MCF 10A (cell line): ENCODE measurements at regions not wholly inside any gene's neighbourhood (a gene's known extent, or its start where the extent isn't known, plus 50 kb on each side); places are given as distances from the start of the nearest gene placed in this dataset.
"Not testable (repeated sequence)": the region's sequence is repeated elsewhere in the genome, so short reads cannot be mapped to it uniquely, and the experiment has no call there.

Experiments
- BruUV-seq: library from RNA; stranded (reverse); fragments of 400-500 nt; replicated peaks from 2 replicates; lab custom pipeline; 2021; lab: Mats Ljungman, UMichigan
- CTCF ChIA-PET: fragments of 300-600 bp; sonication (Branson Sonifier 250); formaldehyde crosslinking; extraction: SDS; loops from one replicate; lab custom pipeline; 2021; ENCODE audit warnings: antibody characterized with exemption, inconsistent platforms; lab: Yijun Ruan, JAX
- POLR2A ChIA-PET: fragments of 300-600, 350-650 bp; sonication (Branson Sonifier 250); formaldehyde crosslinking; extraction: SDS; loops from one replicate; lab custom pipeline; 2020; ENCODE audit warnings: antibody characterized with exemption, inconsistent platforms; lab: Yijun Ruan, JAX
- DNase-seq: peaks from one replicate; pipeline ENCODE4 v3.0.0-alpha.2; 2018; ENCODE audit not compliant: unreplicated experiment
- H3K27ac Mint-ChIP-seq: one replicate; pipeline ENCODE4 v1.8.0; 2022; ENCODE audit warnings: mild to moderate bottlenecking, low read depth, mixed read lengths; ENCODE audit not compliant: unreplicated experiment
- H3K27me3 Mint-ChIP-seq: one replicate; pipeline ENCODE4 v1.8.0; 2022; ENCODE audit warnings: mixed read lengths; ENCODE audit not compliant: insufficient read depth, unreplicated experiment
- H3K36me3 Mint-ChIP-seq: one replicate; pipeline ENCODE4 v1.8.0; 2022; ENCODE audit warnings: mild to moderate bottlenecking, moderate library complexity, mixed read lengths; ENCODE audit not compliant: insufficient read depth, unreplicated experiment
- H3K4me1 Mint-ChIP-seq: one replicate; pipeline ENCODE4 v1.8.0; 2022; ENCODE audit warnings: mixed read lengths; ENCODE audit not compliant: insufficient read depth, unreplicated experiment
- H3K4me3 Mint-ChIP-seq: one replicate; pipeline ENCODE4 v1.8.0; 2022; ENCODE audit warnings: mild to moderate bottlenecking, moderate library complexity, mixed read lengths; ENCODE audit not compliant: unreplicated experiment
- H3K9me3 Mint-ChIP-seq: one replicate; pipeline ENCODE4 v1.8.0; 2022; ENCODE audit warnings: mixed read lengths; ENCODE audit not compliant: unreplicated experiment
- intact Hi-C: fragments of 100-400 bp; cut with micrococcal nuclease; formaldehyde crosslinking; loops from 2 replicates; pipeline ENCODE4 v1.14.1; 2022
- TF ChIP-seq, protein P1 (sequence below): fragments of 200-600 bp; IDR thresholded peaks from one replicate; pipeline ENCODE4 v1.8.0; 2022; ENCODE audit warnings: antibody characterized with exemption, mild to moderate bottlenecking; ENCODE audit not compliant: unreplicated experiment

DNA sequence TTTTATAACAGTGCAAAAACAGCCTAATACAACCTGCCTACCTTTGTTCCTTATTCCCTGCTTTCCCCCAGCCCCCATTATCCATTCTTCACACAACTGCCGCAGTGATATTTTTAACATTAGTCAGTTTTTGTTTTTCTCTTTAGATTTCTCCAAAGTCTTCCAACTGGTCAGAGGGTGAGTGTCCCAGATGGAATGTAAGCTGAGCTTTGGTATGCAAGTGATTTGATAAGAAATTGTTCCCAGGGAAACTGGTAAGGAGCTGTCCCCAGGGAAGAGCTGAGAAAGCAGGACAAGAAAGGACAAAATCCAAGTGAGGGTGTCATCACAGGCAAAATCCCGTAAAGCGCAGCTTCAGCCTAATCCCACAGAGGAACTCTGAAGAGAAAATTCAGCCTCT lies 475.5 kb upstream of the ADGRL3 start:
- Mint-ChIP-seq H3K36me3 (no peaks in the 10 kb centered on the region), H3K9me3 (peaks cover 6% of the 10 kb centered on the region), H3K27ac (peak overlapping the region; percentile 20), H3K4me1 (peaks cover 14% of the 10 kb centered on the region), H3K4me3 (no peak overlapping the region), H3K27me3 (no peaks in the 10 kb centered on the region)
- POLR2A ChIA-PET: no interaction called here
- DNase-seq: peak; percentile 33
- no TSS peak for BruUV-seq
- TF ChIP-seq, protein P1, sequence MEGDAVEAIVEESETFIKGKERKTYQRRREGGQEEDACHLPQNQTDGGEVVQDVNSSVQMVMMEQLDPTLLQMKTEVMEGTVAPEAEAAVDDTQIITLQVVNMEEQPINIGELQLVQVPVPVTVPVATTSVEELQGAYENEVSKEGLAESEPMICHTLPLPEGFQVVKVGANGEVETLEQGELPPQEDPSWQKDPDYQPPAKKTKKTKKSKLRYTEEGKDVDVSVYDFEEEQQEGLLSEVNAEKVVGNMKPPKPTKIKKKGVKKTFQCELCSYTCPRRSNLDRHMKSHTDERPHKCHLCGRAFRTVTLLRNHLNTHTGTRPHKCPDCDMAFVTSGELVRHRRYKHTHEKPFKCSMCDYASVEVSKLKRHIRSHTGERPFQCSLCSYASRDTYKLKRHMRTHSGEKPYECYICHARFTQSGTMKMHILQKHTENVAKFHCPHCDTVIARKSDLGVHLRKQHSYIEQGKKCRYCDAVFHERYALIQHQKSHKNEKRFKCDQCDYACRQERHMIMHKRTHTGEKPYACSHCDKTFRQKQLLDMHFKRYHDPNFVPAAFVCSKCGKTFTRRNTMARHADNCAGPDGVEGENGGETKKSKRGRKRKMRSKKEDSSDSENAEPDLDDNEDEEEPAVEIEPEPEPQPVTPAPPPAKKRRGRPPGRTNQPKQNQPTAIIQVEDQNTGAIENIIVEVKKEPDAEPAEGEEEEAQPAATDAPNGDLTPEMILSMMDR: no peak
- intact Hi-C loops: no loop called here
- CTCF ChIA-PET: interaction anchor here (0.5 to 0.7 kb wide), 4 partner anchors 11 to 630 kb away, joined by 3 to 4 read pairs (median 3); no protein-coding TSS in a partner anchor

DNA sequence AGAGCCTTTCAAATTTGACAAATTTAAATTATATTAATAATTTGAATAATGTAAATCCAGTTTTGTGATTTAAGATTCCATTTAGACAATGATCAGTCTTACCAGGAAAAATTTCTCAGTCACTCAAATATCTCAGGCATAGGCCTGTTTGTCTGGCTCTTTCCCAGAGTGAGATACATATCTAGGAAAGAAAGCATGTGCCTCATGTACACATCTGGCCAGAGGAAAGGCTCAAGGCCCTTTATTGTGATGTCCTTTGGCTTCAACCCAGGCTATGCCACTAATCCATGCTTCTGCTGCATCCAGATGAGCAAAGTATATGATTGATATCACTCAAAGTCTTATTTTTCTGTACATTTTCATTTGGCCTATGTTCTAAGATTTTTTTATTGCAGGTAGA lies 473.3 kb upstream of the ADGRL3 start:
- intact Hi-C loops: no loop called here
- no peaks in the 10 kb centered on the region for H3K27me3 Mint-ChIP-seq
- TF ChIP-seq, protein P1: no peak
- peaks cover 6% of the 10 kb centered on the region for H3K9me3 Mint-ChIP-seq
- H3K4me3 Mint-ChIP-seq: no peak overlapping the region
- no peak overlapping the region for H3K27ac Mint-ChIP-seq
- H3K36me3 Mint-ChIP-seq: no peaks in the 10 kb centered on the region
- peaks cover 14% of the 10 kb centered on the region for H3K4me1 Mint-ChIP-seq
- no peak for DNase-seq
- ChIA-PET POLR2A (no interaction called here), CTCF (interaction anchor here (0.6 to 0.7 kb wide), 2 partner anchors 904 to 1186 kb away, joined by 3 to 4 read pairs; no protein-coding TSS in a partner anchor)
- no TSS peak for BruUV-seq

DNA sequence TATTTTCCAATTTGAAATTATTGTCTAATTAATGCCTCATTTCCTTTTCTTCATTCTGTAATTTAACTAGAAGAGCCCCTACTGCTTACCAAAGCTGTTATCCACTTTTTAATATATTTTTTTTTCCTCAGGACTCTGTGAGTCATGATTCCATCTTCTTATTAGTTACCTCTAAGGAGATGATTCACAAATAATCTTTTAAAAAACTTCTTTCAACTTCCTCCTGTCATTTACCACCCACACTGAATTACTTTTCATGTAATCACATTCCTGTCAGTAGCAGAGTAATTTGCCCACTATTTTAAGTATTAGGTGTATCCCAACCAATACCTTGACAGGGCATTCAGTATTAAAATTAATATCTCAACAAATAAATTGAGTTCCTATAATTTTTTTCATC lies 470.9 kb upstream of the ADGRL3 start:
- no peak overlapping the region for H3K4me3 Mint-ChIP-seq

DNA sequence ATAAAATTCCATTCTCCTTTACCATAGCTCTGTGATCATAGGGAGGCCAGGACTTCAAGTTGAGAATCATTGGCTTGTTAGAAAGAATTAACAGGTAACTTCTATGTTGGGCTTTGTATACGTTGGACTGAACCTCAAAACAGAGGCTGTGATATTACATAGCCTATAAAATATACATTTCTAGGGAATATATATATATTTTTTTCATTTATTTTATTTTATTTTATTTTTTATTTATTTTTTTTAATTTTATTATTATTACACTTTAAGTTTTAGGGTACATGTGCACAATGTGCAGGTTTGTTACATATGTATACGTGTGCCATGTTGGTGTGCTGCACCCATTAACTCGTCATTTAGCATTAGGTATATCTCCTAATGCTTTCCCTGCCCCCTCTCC lies 470.4 kb upstream of the ADGRL3 start:
- CTCF ChIA-PET, POLR2A ChIA-PET, H3K27ac Mint-ChIP-seq, intact Hi-C loops, BruUV-seq, DNase-seq, H3K4me3 Mint-ChIP-seq, H3K27me3 Mint-ChIP-seq, H3K36me3 Mint-ChIP-seq, H3K4me1 Mint-ChIP-seq: not testable (repeated sequence)
- H3K9me3 Mint-ChIP-seq: peaks cover 12% of the 10 kb centered on the region

More for the DNA sequence above, 470.9 kb upstream of the ADGRL3 start:
- ChIA-PET POLR2A (no interaction called here), CTCF (no interaction called here)
- H3K4me1 Mint-ChIP-seq: peaks cover 13% of the 10 kb centered on the region
- H3K27me3 Mint-ChIP-seq: no peaks in the 10 kb centered on the region
- H3K36me3 Mint-ChIP-seq: no peaks in the 10 kb centered on the region
- intact Hi-C loops: no loop called here
- no peak for DNase-seq
- no peak overlapping the region for H3K27ac Mint-ChIP-seq
- BruUV-seq: no TSS peak
- peaks cover 6% of the 10 kb centered on the region for H3K9me3 Mint-ChIP-seq
- TF ChIP-seq, protein P1: no peak
